AG10803 (cell line): ENCODE measurements at regions not wholly inside any gene's neighbourhood (a gene's known extent, or its start where the extent isn't known, plus 50 kb on each side); places are given as distances from the start of the nearest gene placed in this dataset.

Experiments
- DNase-seq: peaks from one replicate; pipeline ENCODE4 v3.0.0; 2010; ENCODE audit warnings: low read depth
- H3K4me3 ChIP-seq: 2 replicates; pipeline ENCODE4 v1.5.1; 2011; ENCODE audit warnings: mild to moderate bottlenecking, low read length, control low read depth
- CTCF ChIP-seq: conservative IDR thresholded peaks from 2 replicates; pipeline ENCODE4 v1.5.1; 2011; ENCODE audit warnings: mild to moderate bottlenecking, low read length, control low read depth, inconsistent platforms

DNA sequence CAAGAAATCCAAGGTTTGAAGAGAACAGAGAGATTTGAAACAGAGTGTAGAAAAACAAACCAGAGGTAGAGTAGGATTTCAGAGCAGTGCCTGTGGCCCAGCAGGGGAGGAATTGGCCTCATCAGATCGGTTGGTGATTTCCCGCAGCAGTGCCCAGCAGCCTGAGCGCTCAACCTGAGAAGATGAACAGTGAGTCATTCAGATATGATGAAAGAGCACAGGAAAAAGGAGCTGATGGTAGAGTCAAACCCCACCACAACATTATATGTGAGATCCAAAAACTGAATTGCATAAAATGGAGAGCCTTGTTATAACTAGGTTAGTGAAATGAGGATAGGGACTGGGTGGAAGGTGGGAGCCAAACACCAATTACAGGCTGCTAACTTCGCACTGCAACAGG, 248.9 kb downstream of the PIK3R1 start:
- no peak overlapping the region for H3K4me3 ChIP-seq
- TF ChIP-seq CTCF, result no peak
- DNase-seq, result peak; percentile 46

DNA sequence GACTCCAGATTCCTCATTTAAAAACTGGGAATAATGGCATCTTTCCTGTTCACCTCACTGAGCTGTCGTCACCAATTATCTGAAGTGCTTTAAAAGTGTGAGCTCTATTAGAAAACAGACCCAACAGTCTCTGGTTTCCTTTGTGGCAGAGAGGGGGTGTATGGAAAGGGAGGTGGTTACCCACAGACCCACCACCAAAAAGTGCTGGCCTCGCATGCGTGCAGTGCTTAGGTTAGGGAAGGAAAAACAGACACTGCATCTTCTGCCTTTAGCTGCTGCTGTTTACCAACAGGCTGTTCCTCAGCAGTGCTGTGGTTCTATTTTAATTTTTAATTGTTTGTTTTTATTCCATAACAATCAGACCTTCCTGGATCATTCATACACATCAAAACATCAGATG, 249.6 kb downstream of the PIK3R1 start:
- H3K4me3 ChIP-seq, result no peak overlapping the region
- DNase-seq, result no peak

DNA sequence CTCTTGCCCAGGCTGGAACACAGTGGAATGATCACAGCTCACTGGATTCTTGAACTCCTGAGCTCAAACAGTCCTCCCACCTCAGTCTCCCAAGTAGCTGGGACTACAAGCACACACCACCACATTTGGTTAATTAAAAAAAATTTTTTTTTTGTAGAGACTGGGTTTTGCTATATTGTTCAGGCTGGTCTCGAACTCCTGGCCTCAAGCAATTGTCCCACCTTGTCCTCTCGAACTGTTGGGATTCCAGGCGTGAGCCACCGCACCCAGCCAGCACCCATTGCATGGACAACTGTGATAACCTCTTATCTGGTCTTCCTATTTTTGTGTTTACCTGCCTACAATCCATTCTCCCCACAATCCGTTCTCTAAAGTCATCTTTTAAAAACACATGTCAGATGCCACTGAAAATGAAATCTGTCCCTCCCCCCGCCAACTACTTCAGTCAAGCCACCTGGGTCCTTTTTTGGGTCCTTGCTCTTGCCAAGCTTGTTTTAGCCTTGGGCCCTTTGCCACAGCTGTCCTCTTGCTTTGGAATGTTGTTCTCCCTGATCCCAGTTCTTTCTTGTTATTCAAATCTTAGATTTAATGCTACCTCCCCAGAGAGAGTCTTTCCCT, 250.5 kb downstream of the PIK3R1 start:
- no peak overlapping the region for H3K4me3 ChIP-seq
- TF ChIP-seq CTCF, result no peak
- no peak for DNase-seq

More for the DNA sequence above, 249.6 kb downstream of the PIK3R1 start:
- no peak for TF ChIP-seq CTCF

- no peak for TF ChIP-seq CTCF
These were observed 251.7 kb downstream of the PIK3R1 start for GRCh38 chr5:68467208-68467607.

DNA sequence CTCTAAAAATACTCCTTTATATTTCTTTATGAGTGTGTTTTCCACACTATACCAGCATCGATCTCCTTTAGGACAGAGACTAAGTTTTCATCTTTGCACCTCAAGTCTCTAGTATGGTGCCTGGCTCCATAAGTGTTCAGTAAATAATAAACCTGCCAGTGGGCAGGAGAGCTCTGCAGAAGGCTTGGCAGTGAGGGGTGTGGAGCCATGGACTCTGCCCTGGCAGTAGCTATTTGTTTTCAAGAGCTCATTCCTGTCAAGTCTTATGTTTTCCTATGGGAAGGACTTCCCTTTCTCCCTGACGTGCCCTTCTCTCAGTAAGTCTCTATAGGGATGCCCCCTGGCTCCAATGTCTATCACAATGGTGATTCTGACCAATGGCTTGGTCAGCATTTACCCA, 252.2 kb downstream of the PIK3R1 start:
- H3K4me3 ChIP-seq, result no peak overlapping the region
- TF ChIP-seq CTCF, result no peak
- no peak for DNase-seq

More at GRCh38 chr5:68467208-68467607, 251.7 kb downstream of the PIK3R1 start:
- DNase-seq, result no peak
- H3K4me3 ChIP-seq, result no peak overlapping the region

DNA sequence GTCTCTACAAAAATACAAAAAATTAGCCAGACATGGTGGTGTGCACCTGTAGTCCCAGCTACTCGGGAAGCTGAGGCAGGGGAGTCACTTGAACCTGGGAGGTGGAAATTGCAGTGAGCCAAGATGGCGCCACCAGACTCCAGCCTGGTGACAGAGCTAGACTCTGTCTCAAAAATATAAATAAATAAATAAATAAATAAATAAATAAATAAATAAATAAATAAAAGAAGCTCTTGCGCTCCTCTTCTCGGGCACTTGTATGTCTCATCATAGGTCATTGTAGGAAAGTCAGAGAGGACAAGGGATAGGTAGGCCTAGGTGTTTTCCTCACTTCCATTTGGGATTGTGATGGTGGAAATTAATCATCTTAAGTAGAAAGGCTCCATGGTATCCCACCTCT, 252.8 kb downstream of the PIK3R1 start:
- TF ChIP-seq CTCF, result no peak
- no peak for DNase-seq
- no peak overlapping the region for H3K4me3 ChIP-seq

DNA sequence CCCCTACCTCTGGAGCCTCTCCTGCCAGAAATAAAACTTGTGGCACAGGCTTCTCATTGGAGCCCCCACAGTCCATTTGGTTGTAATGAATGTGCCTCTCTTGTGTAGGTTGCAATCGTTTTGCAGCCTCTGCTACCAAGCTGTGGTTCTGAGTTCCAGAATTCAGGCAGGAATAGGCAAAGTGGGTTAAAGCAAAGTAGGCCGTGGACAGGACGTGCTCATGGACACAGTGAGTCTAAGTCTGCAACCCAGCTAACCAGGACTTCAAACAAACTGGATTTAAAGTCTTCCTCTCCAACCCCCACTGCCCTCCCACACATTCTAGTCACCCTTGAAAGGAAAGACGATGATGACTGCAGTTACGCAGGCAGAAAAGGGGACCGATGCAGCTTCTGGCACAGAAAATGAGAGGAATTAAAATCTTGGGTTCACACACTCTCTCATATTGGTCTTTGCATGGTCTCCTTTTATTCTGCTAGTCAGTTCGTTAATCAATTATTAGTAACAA, 260.0 kb downstream of the PIK3R1 start:
- no peak for TF ChIP-seq CTCF
- no peak overlapping the region for H3K4me3 ChIP-seq
- no peak for DNase-seq
